ENCODE measurements at regions not wholly inside any gene's neighbourhood (a gene's known extent, or its start where the extent isn't known, plus 50 kb on each side); places are given as distances from the start of the nearest gene placed in this dataset.
"Not testable (repeated sequence)": the region's sequence is repeated elsewhere in the genome, so short reads cannot be mapped to it uniquely, and the experiment has no call there.

DNA sequence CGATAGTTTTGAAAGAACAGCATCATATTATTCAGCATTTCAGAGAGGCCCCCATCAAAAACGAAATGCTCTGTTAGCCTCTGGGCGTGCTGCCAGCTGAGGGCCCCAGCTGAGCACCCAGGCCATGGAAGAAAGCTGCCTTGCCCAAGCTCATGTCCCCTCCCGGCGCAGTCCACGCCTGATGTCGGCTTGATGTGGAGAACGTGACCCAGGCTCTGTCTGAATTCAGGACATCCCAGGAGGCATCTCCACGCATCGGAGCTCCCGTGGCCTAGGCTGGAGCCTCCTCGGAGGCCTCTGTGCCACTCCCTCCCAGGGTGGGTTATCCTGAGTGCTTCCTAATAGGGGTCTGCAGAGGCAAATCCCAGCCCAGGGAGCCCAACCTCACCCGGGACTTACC lies 218.3 kb upstream of the AKR1E2 start:
- Histone ChIP-seq H3K4me1 (no peaks in the 10 kb centered on the region), H3K27me3 (no peaks in the 10 kb centered on the region), H3K27ac (no peak overlapping the region), H3K9me3 (no peaks in the 10 kb centered on the region), H3K4me3 (no peak overlapping the region), H3K36me3 (no peaks in the 10 kb centered on the region)
- TF ChIP-seq POLR2A (IDR thresholded peaks at IDR 0.05) (no peak), EP300 (IDR thresholded peaks at IDR 0.05) (no peak), POLR2AphosphoS5 (IDR thresholded peaks at IDR 0.05) (no peak)
- TF ChIP-seq, protein P1, sequence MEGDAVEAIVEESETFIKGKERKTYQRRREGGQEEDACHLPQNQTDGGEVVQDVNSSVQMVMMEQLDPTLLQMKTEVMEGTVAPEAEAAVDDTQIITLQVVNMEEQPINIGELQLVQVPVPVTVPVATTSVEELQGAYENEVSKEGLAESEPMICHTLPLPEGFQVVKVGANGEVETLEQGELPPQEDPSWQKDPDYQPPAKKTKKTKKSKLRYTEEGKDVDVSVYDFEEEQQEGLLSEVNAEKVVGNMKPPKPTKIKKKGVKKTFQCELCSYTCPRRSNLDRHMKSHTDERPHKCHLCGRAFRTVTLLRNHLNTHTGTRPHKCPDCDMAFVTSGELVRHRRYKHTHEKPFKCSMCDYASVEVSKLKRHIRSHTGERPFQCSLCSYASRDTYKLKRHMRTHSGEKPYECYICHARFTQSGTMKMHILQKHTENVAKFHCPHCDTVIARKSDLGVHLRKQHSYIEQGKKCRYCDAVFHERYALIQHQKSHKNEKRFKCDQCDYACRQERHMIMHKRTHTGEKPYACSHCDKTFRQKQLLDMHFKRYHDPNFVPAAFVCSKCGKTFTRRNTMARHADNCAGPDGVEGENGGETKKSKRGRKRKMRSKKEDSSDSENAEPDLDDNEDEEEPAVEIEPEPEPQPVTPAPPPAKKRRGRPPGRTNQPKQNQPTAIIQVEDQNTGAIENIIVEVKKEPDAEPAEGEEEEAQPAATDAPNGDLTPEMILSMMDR (IDR thresholded peaks at IDR 0.05), result no peak
- 88 to 91% methylated on average over 13 of the region's 13 CpGs for WGBS, 2 donors
- intact Hi-C loops (cut with DNase I), result no loop called here
- no peak for DNase-seq

DNA sequence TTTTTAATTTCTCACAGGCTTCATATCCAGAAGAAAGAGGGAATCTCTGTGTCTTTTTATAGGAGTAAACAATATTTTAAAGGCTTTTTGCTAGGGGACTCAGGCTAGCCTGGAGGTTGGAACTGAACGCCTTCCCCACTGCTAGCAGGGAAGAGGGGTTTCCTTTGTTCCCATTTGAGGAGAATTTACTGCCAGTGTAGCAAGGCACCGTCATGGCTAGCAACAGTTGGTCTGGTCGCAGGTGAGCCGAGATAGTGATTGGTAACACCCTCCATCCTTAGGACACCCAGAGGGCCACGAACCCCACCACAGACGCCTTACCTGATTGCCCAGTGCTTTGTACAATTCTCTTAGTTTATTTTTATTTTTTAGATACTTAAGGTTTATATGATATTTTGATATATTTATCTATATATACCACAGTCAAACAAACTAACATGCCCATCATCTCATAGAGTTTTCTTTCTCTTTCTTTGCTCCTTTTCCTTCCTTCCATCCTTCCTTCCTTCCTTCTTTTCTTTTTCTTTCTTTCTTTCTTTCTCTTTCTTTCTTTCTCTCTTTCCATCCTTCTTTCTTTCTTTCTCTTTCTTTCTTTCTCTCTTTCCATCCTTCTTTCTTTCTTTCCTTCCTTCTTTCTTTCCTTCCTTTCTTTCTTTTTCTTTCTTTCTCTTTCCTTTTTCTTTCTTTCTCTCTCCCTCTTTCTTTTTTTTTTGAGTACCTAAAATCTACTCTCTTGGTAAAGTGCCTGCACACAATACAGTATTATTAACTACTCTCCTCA lies 219.0 kb upstream of the AKR1E2 start:
- WGBS, 2 donors, result 89 to 91% methylated on average over 6 of the region's 6 CpGs
- Histone ChIP-seq H3K27ac (no peak overlapping the region), H3K4me3 (no peak overlapping the region), H3K27me3 (no peaks in the 10 kb centered on the region), H3K9me3 (no peaks in the 10 kb centered on the region), H3K4me1 (no peaks in the 10 kb centered on the region), H3K36me3 (no peaks in the 10 kb centered on the region)
- TF ChIP-seq, protein P1 (IDR thresholded peaks at IDR 0.05), result no peak
- TF ChIP-seq POLR2AphosphoS5 (IDR thresholded peaks at IDR 0.05), result no peak
- no peak for TF ChIP-seq EP300 (IDR thresholded peaks at IDR 0.05)
- no peak for TF ChIP-seq POLR2A (IDR thresholded peaks at IDR 0.05)
- intact Hi-C loops (cut with DNase I), result no loop called here
- DNase-seq, result no peak

DNA sequence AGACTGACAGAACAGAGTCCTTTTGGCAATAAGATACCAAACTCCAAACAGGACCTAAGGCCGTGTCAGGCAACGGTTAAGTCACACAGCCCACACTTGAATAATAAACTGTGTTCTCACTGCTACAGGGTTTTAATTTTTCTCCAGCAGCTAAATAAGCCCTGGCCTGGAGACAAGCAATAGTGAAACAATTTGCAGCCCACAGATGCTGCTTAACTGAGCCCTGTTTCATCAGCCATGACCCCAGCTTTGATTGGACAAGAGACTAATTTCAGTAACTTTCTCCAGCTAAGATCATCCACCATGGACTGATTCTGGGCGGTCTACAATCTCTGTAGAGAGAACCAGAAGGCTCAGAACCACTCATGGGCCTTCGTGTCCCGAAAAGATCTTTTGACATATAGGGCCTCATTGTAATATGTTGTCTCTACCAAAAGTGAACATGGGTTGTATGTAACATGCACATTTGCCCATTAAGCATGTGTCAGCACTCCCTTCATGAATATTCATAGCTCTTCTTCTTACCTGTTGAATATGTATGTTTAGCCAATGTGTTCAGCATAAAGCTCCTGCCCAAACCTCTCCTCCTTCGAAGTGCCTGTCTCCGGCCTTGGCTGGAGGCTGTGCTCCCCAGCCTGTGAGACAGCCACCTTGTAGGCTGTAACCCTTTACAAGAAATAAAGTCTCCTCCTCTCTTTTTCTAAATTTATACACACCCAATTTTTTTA lies 223.1 kb upstream of the AKR1E2 start:
- 84 to 90% methylated on average over 7 of the region's 7 CpGs for WGBS, 2 donors
- Histone ChIP-seq H3K4me3 (no peak overlapping the region), H3K27me3 (no peaks in the 10 kb centered on the region), H3K4me1 (no peaks in the 10 kb centered on the region), H3K9me3 (no peaks in the 10 kb centered on the region), H3K36me3 (no peaks in the 10 kb centered on the region), H3K27ac (no peak overlapping the region)
- intact Hi-C loops (cut with DNase I), result no loop called here
- TF ChIP-seq POLR2A (IDR thresholded peaks at IDR 0.05) (no peak), EP300 (IDR thresholded peaks at IDR 0.05) (no peak), POLR2AphosphoS5 (IDR thresholded peaks at IDR 0.05) (no peak)
- TF ChIP-seq, protein P1 (IDR thresholded peaks at IDR 0.05), result no peak
- DNase-seq, result no peak

DNA sequence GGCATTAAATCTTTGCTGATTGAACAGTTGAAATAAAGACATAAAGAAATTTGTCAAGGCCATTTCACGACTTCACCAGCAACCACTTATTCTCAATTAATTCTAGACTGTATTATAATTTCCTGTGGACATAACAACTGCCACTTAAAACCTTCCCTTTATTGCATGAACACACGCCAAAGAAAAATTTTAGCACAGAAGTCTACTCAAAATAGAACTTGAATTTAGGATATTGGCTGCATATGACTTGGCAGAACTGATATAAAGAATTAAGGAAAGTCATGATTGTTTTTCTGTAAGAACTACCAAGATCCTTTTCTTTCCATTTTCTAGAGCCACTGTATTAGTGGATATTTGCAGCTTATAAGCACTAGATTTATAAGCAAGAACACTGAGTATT lies 226.5 kb upstream of the AKR1E2 start:
- Histone ChIP-seq H3K27ac (no peak overlapping the region), H3K9me3 (no peaks in the 10 kb centered on the region), H3K27me3 (no peaks in the 10 kb centered on the region), H3K4me3 (no peak overlapping the region), H3K36me3 (no peaks in the 10 kb centered on the region), H3K4me1 (no peaks in the 10 kb centered on the region)
- no peak for TF ChIP-seq POLR2AphosphoS5 (IDR thresholded peaks at IDR 0.05)
- no peak for TF ChIP-seq EP300 (IDR thresholded peaks at IDR 0.05)
- no peak for TF ChIP-seq POLR2A (IDR thresholded peaks at IDR 0.05)
- TF ChIP-seq, protein P1 (IDR thresholded peaks at IDR 0.05), result no peak
- WGBS, 2 donors, result 86 to 87% methylated on average over 2 of the region's 2 CpGs
- DNase-seq, result no peak
- intact Hi-C loops (cut with DNase I), result no loop called here

DNA sequence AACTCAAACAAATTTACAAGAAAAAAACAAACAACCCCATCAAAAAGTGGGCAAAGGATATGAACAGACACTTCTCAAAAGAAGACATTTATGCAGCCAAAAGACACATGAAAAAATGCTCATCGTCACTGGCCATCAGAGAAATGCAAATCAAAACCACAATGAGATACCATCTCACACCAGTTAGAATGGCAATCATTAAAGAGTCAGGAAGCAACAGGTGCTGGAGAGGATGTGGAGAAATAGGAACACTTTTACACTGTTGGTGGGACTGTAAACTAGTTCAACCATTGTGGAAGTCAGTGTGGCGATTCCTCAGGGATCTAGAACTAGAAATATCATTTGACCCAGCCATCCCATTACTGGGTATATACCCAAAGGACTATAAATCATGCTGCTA lies 228.1 kb upstream of the AKR1E2 start:
- DNase-seq; H3K36me3 ChIP-seq; H3K27me3 ChIP-seq; H3K27ac ChIP-seq; intact Hi-C loops (cut with DNase I); H3K4me3 ChIP-seq; H3K9me3 ChIP-seq; H3K4me1 ChIP-seq: not testable (repeated sequence)
- 50% methylated on average over 1 of the region's 2 CpGs; no CpG with 5 or more reads in 1 of the 2 donors for WGBS, 2 donors

All from sigmoid colon (tissue), 6 donors.